Memory B cell (primary cell): ENCODE measurements at regions not wholly inside any gene's neighbourhood (a gene's known extent, or its start where the extent isn't known, plus 50 kb on each side); places are given as distances from the start of the nearest gene placed in this dataset.

ENCODE experiments used
- ATAC-seq: fragments of 150-1000 bp; cut with Tn5 transposase; 2 replicates; pipeline ENCODE4 v1.10.0; 2021; ENCODE audit warnings: low read depth, mild to moderate bottlenecking, moderate library complexity
- DNase-seq, 2 donors: peaks; one replicate each; pipeline ENCODE4 v3.0.0; 2022; ENCODE audit warnings: low spot score in 2 of 2
- H3K27ac Mint-ChIP-seq: one replicate; pipeline ENCODE4 v1.8.0; 2022; ENCODE audit warnings: mild to moderate bottlenecking, moderate library complexity, mixed read lengths
- H3K27me3 Mint-ChIP-seq: one replicate; pipeline ENCODE4 v1.8.0; 2022; ENCODE audit warnings: mixed read lengths
- H3K36me3 Mint-ChIP-seq: one replicate; pipeline ENCODE4 v1.8.0; 2022; ENCODE audit warnings: mild to moderate bottlenecking, mixed read lengths
- H3K4me1 Mint-ChIP-seq: one replicate; pipeline ENCODE4 v1.8.0; 2022; ENCODE audit warnings: mixed read lengths
- H3K4me3 Mint-ChIP-seq: one replicate; pipeline ENCODE4 v1.8.0; 2022; ENCODE audit warnings: mild to moderate bottlenecking, moderate library complexity, mixed read lengths
- H3K9me3 Mint-ChIP-seq: one replicate; pipeline ENCODE4 v1.8.0; 2022; ENCODE audit warnings: mixed read lengths

DNA sequence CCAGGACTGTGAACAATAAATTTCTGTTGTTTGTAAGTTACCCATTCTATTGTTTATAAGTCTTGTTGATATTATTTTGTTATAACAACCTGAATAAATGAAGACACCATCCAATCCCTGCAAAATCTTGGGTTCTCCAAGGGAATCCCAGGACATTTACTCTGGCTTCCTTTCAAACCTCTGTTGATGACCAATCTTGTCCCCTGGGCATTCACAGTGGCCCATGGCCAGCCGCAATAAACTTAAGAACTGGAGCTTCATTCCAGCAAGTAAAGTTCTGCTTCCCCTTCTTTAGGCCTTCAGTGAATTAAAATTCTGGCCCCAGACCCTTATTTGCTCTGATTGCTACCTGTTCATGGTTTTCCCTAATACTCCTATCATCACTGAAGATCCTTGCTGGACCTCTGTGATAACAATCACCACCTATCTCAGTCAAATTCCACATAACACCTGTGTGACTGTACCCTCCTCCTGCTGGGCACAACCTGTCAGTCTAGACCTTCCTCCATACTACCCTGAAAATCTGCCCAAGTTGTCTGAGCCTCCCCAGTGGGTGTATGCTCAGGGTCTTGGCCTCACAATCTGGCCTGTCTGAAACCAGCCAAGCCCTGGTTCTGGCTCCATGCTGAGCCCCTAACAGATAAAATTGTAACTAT is 153.1 kb downstream of the SEMA6D start:
- ATAC-seq (no peak), DNase-seq (no peak)
- H3K27me3 Mint-ChIP-seq = no peaks in the 10 kb centered on the region
- H3K4me1 Mint-ChIP-seq = no peaks in the 10 kb centered on the region
- no peak overlapping the region for H3K4me3 Mint-ChIP-seq
- H3K27ac Mint-ChIP-seq = no peak overlapping the region
- H3K36me3 Mint-ChIP-seq = no peaks in the 10 kb centered on the region
- peaks cover 1% of the 10 kb centered on the region for H3K9me3 Mint-ChIP-seq

DNA sequence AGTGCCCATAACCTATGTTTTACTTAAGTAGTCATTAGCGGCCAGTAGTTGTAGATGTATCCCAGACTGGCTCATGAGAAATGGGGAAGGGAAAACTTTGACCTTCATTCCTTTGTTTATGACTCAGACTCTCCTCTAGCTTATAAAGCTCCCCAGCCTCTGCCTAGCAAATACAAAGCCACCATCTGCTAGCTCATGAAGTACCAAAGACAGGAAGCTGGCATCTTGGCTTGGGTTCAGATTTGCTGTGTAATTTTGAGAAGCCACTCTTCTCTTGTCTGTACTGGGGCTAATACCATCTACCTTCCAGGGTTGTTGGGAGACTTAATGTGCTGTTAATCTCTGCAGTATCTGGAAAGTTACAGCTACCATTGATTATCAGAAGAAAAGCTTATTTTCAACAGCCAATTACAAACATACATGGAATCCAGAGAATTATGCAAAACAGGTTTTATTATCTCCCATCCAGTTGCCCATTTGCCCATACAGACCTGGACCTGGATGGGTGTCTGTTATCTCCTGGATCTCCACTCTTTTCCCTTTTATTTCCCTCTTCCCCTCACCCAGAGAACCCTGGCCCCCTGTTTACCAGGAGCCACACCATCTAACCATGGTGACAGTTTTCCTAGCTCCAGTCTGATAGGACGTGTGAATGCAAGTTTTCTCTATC is 153.8 kb downstream of the SEMA6D start:
- no peak for DNase-seq
- no peaks in the 10 kb centered on the region for H3K27me3 Mint-ChIP-seq

DNA sequence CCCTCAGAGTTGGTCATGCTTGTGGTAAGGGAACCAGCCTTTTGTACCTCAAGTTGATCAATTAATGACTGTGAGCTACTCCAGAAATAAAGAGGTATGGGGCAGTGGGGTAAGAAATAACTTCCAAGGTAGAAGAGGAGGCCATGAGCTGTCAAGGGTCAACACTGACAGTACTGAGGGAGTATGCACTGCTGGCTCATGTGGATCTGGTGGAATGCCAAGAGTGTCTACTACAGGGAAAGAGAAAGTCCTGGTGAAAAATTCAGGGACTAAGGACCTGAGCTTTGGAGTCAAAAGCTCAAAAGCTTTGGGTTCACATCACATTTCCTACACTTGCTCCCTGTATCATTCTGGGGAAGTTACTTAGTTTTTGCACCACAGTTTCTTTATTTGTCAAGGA is 154.9 kb downstream of the SEMA6D start:
- ATAC-seq (no peak), DNase-seq (no peak)
- Mint-ChIP-seq H3K4me1 (no peaks in the 10 kb centered on the region), H3K27ac (no peak overlapping the region), H3K4me3 (no peak overlapping the region), H3K36me3 (no peaks in the 10 kb centered on the region), H3K27me3 (no peaks in the 10 kb centered on the region), H3K9me3 (peaks cover 1% of the 10 kb centered on the region)

More for the DNA sequence above, 153.8 kb downstream of the SEMA6D start:
- Mint-ChIP-seq H3K9me3 (peaks cover 1% of the 10 kb centered on the region), H3K4me3 (no peak overlapping the region), H3K36me3 (no peaks in the 10 kb centered on the region), H3K4me1 (no peaks in the 10 kb centered on the region), H3K27ac (no peak overlapping the region)
- ATAC-seq = no peak

DNA sequence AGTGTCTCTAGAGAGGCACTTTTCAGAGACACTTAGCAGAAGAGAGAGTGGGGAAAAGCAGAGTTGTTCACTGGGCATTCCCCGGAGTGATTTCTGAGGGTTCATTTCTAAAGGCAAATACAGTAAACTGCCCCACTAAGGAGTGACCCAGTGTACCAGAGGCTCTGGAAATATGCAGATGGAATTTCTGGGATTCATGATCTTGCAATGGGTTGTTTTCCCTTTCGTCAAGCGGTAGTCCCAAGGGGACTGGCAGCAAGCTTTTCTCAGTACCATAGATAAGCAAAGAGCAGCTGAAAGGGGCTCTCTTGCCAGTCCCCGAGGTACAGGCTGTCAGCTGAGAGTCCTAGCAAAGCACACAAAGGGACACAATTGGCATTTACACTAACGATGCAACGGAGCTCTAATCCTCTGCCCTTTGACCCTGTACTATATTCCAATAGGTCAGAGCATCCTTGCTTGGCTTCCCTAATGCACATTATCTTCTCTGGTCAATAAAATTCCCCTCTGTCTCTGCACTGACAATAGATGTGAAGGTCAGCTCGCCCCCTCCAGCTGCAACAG is 155.6 kb downstream of the SEMA6D start:
- Mint-ChIP-seq H3K27ac (no peak overlapping the region), H3K36me3 (no peaks in the 10 kb centered on the region), H3K27me3 (no peaks in the 10 kb centered on the region), H3K4me1 (no peaks in the 10 kb centered on the region), H3K9me3 (peaks cover 1% of the 10 kb centered on the region), H3K4me3 (no peak overlapping the region)
- DNase-seq (no peak), ATAC-seq (no peak)

DNA sequence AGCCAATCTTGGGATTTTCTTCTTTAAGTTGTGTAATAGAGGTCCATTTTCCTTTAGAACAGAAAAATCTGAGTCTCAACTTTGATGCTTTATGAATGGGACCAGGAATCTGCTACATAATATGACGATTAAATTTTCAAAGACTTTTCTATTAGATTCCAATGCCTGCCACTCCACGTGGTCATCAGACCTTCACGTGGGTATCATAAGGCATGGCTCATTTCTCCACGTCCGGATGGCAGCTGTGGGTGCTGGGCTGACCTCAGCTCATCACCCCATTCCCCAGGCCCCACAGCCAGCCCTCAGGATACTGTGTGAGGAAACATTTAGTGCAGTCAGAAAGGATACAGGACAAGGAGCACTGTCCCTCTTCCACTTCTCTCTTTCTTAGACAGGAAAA is 159.7 kb downstream of the SEMA6D start:
- Mint-ChIP-seq H3K9me3 (no peaks in the 10 kb centered on the region), H3K36me3 (no peaks in the 10 kb centered on the region), H3K27me3 (peaks cover 2% of the 10 kb centered on the region), H3K27ac (no peak overlapping the region), H3K4me3 (no peak overlapping the region), H3K4me1 (no peaks in the 10 kb centered on the region)
- no peak for ATAC-seq
- no peak for DNase-seq

DNA sequence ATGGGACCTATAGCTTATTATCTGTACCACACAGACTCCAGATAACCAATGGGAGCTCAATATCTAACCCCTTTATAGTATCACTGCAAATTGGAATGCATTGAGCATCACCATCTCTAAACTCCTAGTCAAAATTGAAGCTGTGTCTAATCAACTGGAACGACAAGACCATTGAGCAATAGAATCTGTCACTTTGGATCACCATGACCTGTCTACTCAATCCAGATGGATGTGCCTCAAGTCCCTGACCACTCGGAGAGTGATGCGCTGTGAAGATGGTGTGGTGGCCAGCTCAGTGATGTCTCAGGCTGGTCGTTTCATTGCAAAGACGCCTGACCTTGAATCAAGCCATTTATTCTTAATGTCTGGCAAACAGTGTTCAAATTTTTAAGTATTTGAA is 160.5 kb downstream of the SEMA6D start:
- Mint-ChIP-seq H3K27ac (no peak overlapping the region), H3K4me1 (no peaks in the 10 kb centered on the region)

DNA sequence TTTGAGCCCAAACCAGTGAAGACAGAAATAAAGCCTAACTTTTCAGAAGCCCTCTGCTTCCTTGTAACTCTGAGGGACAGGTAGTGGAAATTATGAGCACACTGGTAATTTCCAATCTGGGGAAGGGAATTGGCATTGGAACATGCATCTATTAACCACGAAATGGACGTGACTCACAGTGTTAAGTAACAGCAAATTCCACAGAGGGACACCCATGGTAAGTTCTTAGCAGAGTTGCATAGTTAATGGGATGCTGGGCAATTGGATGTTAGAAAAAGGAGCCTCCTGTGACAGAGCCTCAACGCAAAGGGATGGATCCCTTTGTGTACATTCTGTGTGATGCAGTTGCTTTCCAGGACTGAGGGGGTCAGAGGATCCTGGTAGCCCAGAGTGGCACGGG is 168.6 kb downstream of the SEMA6D start:
- DNase-seq = no peak
- ATAC-seq = no peak
- Mint-ChIP-seq H3K27me3 (peaks cover 3% of the 10 kb centered on the region), H3K4me3 (no peak overlapping the region), H3K36me3 (no peaks in the 10 kb centered on the region), H3K9me3 (no peaks in the 10 kb centered on the region), H3K4me1 (no peaks in the 10 kb centered on the region), H3K27ac (no peak overlapping the region)

More for the DNA sequence above, 160.5 kb downstream of the SEMA6D start:
- Mint-ChIP-seq H3K4me3 (no peak overlapping the region), H3K9me3 (no peaks in the 10 kb centered on the region), H3K27me3 (peaks cover 2% of the 10 kb centered on the region), H3K36me3 (no peaks in the 10 kb centered on the region)
- no peak for ATAC-seq
- DNase-seq = no peak

DNA sequence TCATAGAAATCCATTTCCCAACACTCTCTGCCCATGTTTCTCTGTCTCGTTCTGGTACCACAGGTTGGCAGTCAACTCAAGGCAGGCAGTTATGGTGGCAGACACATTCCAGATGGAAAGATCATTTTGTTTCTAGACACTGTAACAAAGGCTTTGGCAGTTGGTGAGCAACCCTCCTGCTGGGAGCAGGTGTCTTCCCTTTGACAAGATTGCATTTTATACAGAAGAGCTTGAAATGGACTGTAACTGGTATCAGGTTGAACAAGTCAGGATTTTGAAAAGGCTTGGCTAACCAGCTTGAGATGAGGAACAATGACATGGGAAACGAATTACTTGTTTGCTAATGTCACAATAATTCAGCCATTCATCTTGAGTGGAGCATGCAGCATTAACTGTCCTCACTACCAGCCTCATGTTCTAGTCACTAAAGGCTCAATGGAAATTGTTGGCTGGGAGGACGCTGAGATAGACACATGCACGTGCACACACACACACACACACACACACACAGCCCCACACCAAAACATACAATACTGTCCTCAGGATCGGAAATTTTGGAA is 170.0 kb downstream of the SEMA6D start:
- Mint-ChIP-seq H3K4me1 (no peaks in the 10 kb centered on the region), H3K27ac (no peak overlapping the region), H3K27me3 (peaks cover 3% of the 10 kb centered on the region), H3K4me3 (no peak overlapping the region), H3K36me3 (no peaks in the 10 kb centered on the region), H3K9me3 (no peaks in the 10 kb centered on the region)
- DNase-seq = no peak
- ATAC-seq = no peak

DNA sequence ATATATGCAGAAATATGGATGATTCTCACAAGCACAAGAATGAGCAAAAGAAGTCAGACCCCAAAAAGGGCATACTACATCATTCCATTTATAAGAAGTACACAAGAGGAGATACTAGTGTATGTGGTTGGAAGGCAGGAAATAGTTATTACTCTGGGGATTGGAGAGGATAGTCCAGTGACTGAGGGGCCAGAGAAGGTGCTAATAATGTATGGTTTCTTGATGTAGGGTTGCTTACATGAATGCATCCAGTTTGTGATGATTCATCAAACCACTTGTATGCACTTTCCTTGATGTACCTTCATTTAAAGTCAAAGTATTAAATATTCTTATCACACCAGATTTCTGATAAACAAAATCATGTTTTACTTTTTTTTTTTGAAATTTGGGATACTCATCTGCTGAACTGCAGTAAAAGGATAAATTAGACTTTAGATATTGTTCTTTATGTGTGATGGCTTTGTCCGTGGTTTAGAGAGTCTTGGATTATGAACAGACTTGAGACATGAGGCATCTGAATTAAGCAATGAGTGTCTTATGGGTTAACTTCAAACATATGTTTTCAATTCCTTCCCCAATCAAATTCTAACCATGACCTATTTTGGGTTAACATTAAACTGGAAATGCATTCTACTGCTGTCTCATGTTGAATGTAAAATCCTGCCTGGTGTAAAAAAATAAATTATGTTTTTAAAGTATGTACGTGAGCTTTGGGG is 171.2 kb downstream of the SEMA6D start:
- no peaks in the 10 kb centered on the region for H3K36me3 Mint-ChIP-seq
- H3K9me3 Mint-ChIP-seq = peaks cover 1% of the 10 kb centered on the region
- no peak for DNase-seq
- no peak overlapping the region for H3K27ac Mint-ChIP-seq
- peaks cover 3% of the 10 kb centered on the region for H3K27me3 Mint-ChIP-seq
- ATAC-seq = no peak
- H3K4me1 Mint-ChIP-seq = no peaks in the 10 kb centered on the region
- no peak overlapping the region for H3K4me3 Mint-ChIP-seq

DNA sequence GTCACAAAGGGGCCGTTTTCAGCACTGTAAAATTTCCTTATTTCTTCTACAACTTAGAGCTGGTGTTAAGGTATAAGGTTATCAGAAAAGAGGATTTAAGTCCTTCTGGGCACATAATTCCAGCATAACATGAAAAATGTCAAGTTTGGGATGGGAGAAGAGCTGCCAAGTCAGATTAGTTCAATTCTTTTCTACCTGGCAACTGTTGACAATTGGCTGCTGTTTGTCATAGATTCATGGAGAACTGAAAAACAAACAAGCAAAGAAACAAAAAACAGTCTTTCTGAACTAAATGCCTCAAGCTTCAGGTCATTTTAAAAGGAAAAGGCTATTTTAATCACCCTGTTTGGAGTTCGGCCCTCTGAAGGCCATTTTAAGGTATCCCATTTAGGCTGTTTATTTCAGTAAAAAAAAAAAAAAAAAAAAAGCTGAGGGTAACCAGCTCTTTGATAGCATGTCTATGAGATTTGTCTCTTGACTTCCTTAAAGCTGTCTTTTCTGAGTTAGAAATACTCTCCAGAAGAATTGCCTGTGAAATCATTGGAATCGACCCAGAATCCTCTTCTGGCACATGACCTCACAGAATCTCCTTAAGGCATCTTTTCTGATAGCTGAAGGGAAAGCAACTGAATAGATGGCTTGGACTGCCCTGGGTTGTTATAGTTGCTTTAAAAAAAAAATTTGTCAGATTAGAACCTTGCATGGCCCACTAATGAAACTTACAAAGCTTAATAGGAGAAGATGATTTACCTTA is 173.3 kb downstream of the SEMA6D start:
- Mint-ChIP-seq H3K27me3 (peaks cover 2% of the 10 kb centered on the region), H3K9me3 (peaks cover 1% of the 10 kb centered on the region), H3K4me3 (no peak overlapping the region), H3K27ac (no peak overlapping the region), H3K4me1 (no peaks in the 10 kb centered on the region), H3K36me3 (no peaks in the 10 kb centered on the region)
- DNase-seq (no peak), ATAC-seq (no peak)

DNA sequence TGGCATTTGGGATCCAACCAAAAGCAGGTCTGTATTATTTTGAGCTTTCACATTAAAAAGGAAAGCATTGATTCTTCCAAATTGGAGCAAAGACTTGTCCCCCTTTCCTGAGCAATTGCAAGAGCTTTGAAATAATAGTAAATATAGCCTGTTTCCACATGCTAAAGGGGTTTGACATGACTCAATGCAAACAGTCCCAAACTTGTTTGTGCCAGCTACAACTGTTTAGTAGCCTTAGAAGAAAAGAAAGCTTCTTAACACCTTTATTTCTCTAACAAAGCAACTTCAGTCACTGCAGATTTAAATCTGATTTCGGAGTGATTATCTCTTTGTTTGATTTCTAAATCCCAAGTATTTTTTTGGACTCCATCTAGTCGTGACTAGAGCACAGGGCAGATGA is 180.2 kb downstream of the SEMA6D start:
- DNase-seq = no peak
- ATAC-seq = no peak

DNA sequence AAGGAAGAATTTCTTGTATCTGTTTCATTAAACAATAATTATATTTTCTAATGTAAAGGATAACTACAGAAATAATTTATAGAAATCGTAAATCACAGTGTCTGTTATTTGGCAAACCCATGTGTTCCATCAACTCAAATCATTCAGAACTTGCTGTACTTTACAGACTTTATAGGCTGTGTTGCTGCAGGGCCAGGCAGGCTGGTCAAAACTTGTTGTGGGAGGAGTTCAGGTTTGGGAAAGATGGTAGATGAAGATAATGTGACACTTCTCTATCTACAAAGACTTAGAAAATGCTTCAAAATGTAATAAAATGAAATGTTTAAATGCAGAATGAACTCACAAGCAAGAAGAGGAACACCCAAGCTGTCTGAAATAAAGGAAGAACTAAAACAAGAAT is 183.4 kb downstream of the SEMA6D start:
- no peaks in the 10 kb centered on the region for H3K36me3 Mint-ChIP-seq
- no peak overlapping the region for H3K4me3 Mint-ChIP-seq
- ATAC-seq = no peak
- no peak for DNase-seq
- peaks cover 12% of the 10 kb centered on the region for H3K9me3 Mint-ChIP-seq
- H3K27me3 Mint-ChIP-seq = no peaks in the 10 kb centered on the region
- H3K4me1 Mint-ChIP-seq = no peaks in the 10 kb centered on the region
- H3K27ac Mint-ChIP-seq = no peak overlapping the region

More for the DNA sequence above, 180.2 kb downstream of the SEMA6D start:
- Mint-ChIP-seq H3K27me3 (no peaks in the 10 kb centered on the region), H3K4me3 (no peak overlapping the region), H3K4me1 (no peaks in the 10 kb centered on the region), H3K36me3 (no peaks in the 10 kb centered on the region), H3K27ac (no peak overlapping the region), H3K9me3 (peaks cover 6% of the 10 kb centered on the region)

DNA sequence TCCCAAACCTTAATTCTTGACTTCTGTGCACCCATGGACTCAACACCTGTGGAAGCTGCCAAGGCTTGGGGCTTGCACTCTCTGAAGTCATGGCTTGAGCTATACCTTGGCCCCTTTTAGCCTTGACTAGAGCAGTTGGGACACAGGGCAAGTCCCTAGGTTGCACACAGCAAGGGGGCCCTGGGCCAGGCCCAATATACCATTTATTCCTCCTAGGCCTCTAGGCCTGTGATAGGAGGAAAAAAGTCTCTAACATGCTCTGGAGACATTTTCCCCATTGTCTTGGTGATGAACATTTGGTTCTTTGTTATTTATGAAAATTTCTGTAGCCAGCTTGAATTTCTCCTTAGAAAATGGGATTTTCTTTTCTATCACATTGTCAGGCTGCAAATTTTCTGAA is 186.1 kb downstream of the SEMA6D start:
- no peak for ATAC-seq
- H3K36me3 Mint-ChIP-seq = no peaks in the 10 kb centered on the region
- no peak for DNase-seq
- H3K4me3 Mint-ChIP-seq = no peak overlapping the region
- peaks cover 1% of the 10 kb centered on the region for H3K27me3 Mint-ChIP-seq
- peaks cover 13% of the 10 kb centered on the region for H3K9me3 Mint-ChIP-seq
- no peaks in the 10 kb centered on the region for H3K4me1 Mint-ChIP-seq
- no peak overlapping the region for H3K27ac Mint-ChIP-seq
